Muscle of leg (tissue), 3 donors: ENCODE measurements at regions not wholly inside any gene's neighbourhood (a gene's known extent, or its start where the extent isn't known, plus 50 kb on each side); places are given as distances from the start of the nearest gene placed in this dataset.

ENCODE experiments used
- DNase-seq: peaks from one replicate; pipeline ENCODE4 v3.0.0; 2013
- H3K27ac ChIP-seq: one replicate; pipeline ENCODE4 v1.5.1; 2013; ENCODE audit warnings: mild to moderate bottlenecking, low read length, control low read depth
- H3K27me3 ChIP-seq: one replicate; pipeline ENCODE4 v1.6.1; 2013; ENCODE audit warnings: low read length; ENCODE audit not compliant: control insufficient read depth, insufficient read depth
- H3K36me3 ChIP-seq: one replicate; pipeline ENCODE4 v1.6.1; 2013; ENCODE audit warnings: low read length; ENCODE audit not compliant: control insufficient read depth, insufficient read depth
- H3K4me1 ChIP-seq: one replicate; pipeline ENCODE4 v1.6.1; 2013; ENCODE audit warnings: low read length; ENCODE audit not compliant: control insufficient read depth, insufficient read depth
- H3K4me3 ChIP-seq: one replicate; pipeline ENCODE4 v1.5.1; 2013; ENCODE audit warnings: low read length, control low read depth
- H3K9me3 ChIP-seq: replicated peaks from 2 replicates; pipeline ENCODE4 v1.6.1; 2013; ENCODE audit warnings: low read depth, low read length; ENCODE audit not compliant: control insufficient read depth
- WGBS: methylation state at CpG from one replicate; pipeline ENCODE4 v1.1.5; 2013; ENCODE audit warnings: missing lambda C conversion rate; ENCODE audit not compliant: insufficient coverage; 5-methylcytosine and 5-hydroxymethylcytosine counted together

- Histone ChIP-seq H3K36me3 (no peaks in the 10 kb centered on the region), H3K4me1 (peaks cover 2% of the 10 kb centered on the region), H3K9me3 (no peaks in the 10 kb centered on the region), H3K4me3 (no peak overlapping the region), H3K27me3 (no peaks in the 10 kb centered on the region), H3K27ac (no peak overlapping the region)
- WGBS, result 97% methylated on average over 4 of the region's 9 CpGs
- DNase-seq, result no peak
Observed at GRCh38 chr15:81954158-81954783, 91.5 kb downstream of the MEX3B start.

DNA sequence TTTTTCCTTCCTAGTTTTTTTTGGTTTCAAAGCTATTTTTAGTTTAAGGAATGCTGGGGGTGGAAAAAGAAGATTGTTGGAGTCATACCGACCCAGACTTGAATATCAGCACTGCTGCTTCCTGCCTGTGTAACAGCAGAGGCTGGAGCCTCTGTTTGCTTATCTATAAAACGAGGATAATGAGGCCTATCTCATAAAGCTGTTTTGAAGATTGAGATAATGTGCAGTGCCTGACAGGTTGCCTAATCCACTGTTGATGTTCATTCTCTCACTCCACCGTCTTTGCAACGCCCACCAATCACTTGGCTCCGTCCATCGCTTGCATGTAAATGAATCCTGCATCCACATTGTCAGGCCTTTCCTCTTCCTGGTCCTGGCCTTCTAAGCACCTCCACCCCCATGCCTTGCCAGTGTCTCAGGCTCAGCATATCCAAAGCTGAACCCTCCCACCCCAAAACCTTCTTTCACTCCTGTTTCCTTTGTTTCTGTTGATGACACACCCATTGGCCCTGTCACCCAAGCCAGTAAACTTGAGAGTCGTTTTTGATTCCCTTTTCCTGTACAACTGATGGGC is 94.9 kb downstream of the MEX3B start:
- WGBS, result 42% methylated on average over 6 of the region's 7 CpGs
- Histone ChIP-seq H3K36me3 (no peaks in the 10 kb centered on the region), H3K4me3 (no peak overlapping the region), H3K27me3 (no peaks in the 10 kb centered on the region), H3K9me3 (no peaks in the 10 kb centered on the region), H3K27ac (no peak overlapping the region), H3K4me1 (peaks cover 2% of the 10 kb centered on the region)
- DNase-seq, result peak; percentile 53

- 100% methylated on average over 1 of the region's 11 CpGs for WGBS
Observed at GRCh38 chr15:81948751-81949150, 97.1 kb downstream of the MEX3B start.

GRCh38 chr15:81948222-81948621 is 97.6 kb downstream of the MEX3B start:
- no peak for DNase-seq
- Histone ChIP-seq H3K9me3 (no peaks in the 10 kb centered on the region), H3K4me1 (peaks cover 2% of the 10 kb centered on the region), H3K27ac (no peak overlapping the region), H3K27me3 (no peaks in the 10 kb centered on the region), H3K36me3 (no peaks in the 10 kb centered on the region), H3K4me3 (no peak overlapping the region)
- 82% methylated on average over 6 of the region's 8 CpGs for WGBS

More at GRCh38 chr15:81948751-81949150, 97.1 kb downstream of the MEX3B start:
- peaks cover 2% of the 10 kb centered on the region for H3K4me1 ChIP-seq
- H3K36me3 ChIP-seq, result no peaks in the 10 kb centered on the region
- H3K9me3 ChIP-seq, result no peaks in the 10 kb centered on the region
- no peaks in the 10 kb centered on the region for H3K27me3 ChIP-seq
- DNase-seq, result no peak
- no peak overlapping the region for H3K4me3 ChIP-seq
- H3K27ac ChIP-seq, result no peak overlapping the region

DNA sequence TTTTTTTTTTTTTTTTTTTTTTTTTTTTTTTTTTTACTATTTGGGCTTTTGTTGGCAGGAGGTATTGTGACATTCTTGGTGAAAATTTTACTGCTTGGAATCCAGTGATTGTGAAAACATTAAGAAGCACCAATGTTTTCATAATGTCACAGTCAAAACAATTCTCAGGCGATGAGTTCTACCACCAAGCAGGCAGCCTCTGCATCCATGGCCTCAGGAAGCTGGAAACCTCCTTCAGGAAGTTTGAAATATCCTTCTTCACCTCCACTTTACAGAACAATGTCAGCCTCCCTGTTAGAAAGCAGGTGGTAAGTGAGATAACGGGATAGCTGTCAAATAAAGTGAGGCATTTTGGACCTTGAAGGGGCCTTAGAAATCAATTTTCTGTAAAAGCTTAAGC is 98.3 kb downstream of the MEX3B start:
- no peak for DNase-seq
- no peaks in the 10 kb centered on the region for H3K36me3 ChIP-seq
- H3K27ac ChIP-seq, result no peak overlapping the region
- peaks cover 2% of the 10 kb centered on the region for H3K4me1 ChIP-seq
- no peaks in the 10 kb centered on the region for H3K27me3 ChIP-seq
- no peaks in the 10 kb centered on the region for H3K9me3 ChIP-seq
- 78% methylated on average over 1 of the region's 2 CpGs for WGBS
- no peak overlapping the region for H3K4me3 ChIP-seq

- Histone ChIP-seq H3K36me3 (no peaks in the 10 kb centered on the region), H3K9me3 (peaks cover 1% of the 10 kb centered on the region), H3K27ac (no peak overlapping the region), H3K4me1 (no peaks in the 10 kb centered on the region), H3K4me3 (no peak overlapping the region), H3K27me3 (no peaks in the 10 kb centered on the region)
- WGBS, result 94% methylated on average over 2 of the region's 6 CpGs
- no peak for DNase-seq
Observed at GRCh38 chr15:81945014-81945615, 100.7 kb downstream of the MEX3B start.

DNA sequence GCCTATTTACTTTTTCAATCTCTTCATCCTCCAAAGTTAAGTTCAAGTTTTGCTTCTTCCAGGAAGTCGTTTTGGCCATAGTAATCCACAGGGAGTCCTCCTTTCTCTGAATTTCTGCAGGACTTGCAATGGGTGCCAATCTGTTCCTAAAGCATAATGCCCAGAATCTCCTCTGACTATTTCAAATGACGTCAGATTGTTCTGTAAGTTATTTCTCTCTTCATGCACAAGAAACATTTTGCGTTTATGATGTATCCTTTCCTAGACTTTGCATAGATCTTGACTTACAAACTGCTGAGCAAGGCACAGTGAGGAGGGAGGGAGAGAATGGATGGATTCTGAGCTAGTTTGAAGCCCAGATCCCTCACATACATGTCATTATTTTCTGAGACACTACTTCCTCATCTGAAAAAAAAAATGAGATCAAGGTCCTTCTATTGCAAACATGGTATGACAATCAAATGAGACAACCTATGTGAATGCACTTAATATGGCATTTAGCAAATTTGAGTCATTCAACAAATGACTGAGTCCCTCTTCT is 103.1 kb downstream of the MEX3B start:
- H3K9me3 ChIP-seq, result peaks cover 8% of the 10 kb centered on the region
- no peaks in the 10 kb centered on the region for H3K36me3 ChIP-seq
- no CpG with 5 or more reads among the region's 3 CpGs for whole genome bisulfite sequencing
- no peak for DNase-seq
- H3K4me3 ChIP-seq, result no peak overlapping the region
- H3K27ac ChIP-seq, result no peak overlapping the region
- H3K27me3 ChIP-seq, result no peaks in the 10 kb centered on the region
- H3K4me1 ChIP-seq, result no peaks in the 10 kb centered on the region

- DNase-seq, result no peak
- H3K4me3 ChIP-seq, result no peak overlapping the region
- no peaks in the 10 kb centered on the region for H3K4me1 ChIP-seq
- H3K27me3 ChIP-seq, result no peaks in the 10 kb centered on the region
- peaks cover 8% of the 10 kb centered on the region for H3K9me3 ChIP-seq
- H3K27ac ChIP-seq, result no peak overlapping the region
- H3K36me3 ChIP-seq, result no peaks in the 10 kb centered on the region
- WGBS, result no CpG with 5 or more reads among the region's 1 CpG
Observed at GRCh38 chr15:81942157-81942556, 103.7 kb downstream of the MEX3B start.

- WGBS, result 65% methylated on average over 4 of the region's 4 CpGs
- H3K36me3 ChIP-seq, result no peaks in the 10 kb centered on the region
- peaks cover 8% of the 10 kb centered on the region for H3K9me3 ChIP-seq
- no peaks in the 10 kb centered on the region for H3K4me1 ChIP-seq
- H3K27me3 ChIP-seq, result no peaks in the 10 kb centered on the region
- H3K4me3 ChIP-seq, result no peak overlapping the region
- DNase-seq, result no peak
- no peak overlapping the region for H3K27ac ChIP-seq
Observed at GRCh38 chr15:81941479-81941878, 104.3 kb downstream of the MEX3B start.
